Caco-2 (cell line): ENCODE measurements at regions not wholly inside any gene's neighbourhood (a gene's known extent, or its start where the extent isn't known, plus 50 kb on each side); places are given as distances from the start of the nearest gene placed in this dataset.

Source experiments
- BruUV-seq: library from RNA; stranded (reverse); fragments of 400-500 nt; replicated peaks from 2 replicates; lab custom pipeline; 2021; lab: Mats Ljungman, UMichigan
- CTCF ChIA-PET: fragments of 300-600 bp; sonication (Branson Sonifier 250); formaldehyde crosslinking; loops from one replicate; lab custom pipeline; 2022; ENCODE audit warnings: antibody characterized with exemption; lab: Charles Lee
- POLR2A ChIA-PET: fragments of 300-600 bp; sonication (Branson Sonifier 250); formaldehyde crosslinking; loops from one replicate; lab custom pipeline; 2022; ENCODE audit warnings: antibody characterized with exemption; lab: Charles Lee
- DNase-seq, 2 experiments: peaks; one replicate each; pipeline versions ENCODE4 v3.0.0 to v3.0.0-alpha.2; 2020 to 2022
- H3K27me3 ChIP-seq: replicated peaks from 2 replicates; pipeline ENCODE4 v1.6.0; 2011; ENCODE audit warnings: low read length; ENCODE audit not compliant: control insufficient read depth, insufficient read depth
- H3K36me3 ChIP-seq: 2 replicates; pipeline ENCODE4 v1.5.1; 2011; ENCODE audit warnings: low read length; ENCODE audit not compliant: control insufficient read depth, insufficient read depth
- H3K4me1 ChIP-seq: fragments of 250-450 bp; sonication (Bioruptor Pico); 2 replicates; pipeline ENCODE4 v1.5.1; 2020; ENCODE audit warnings: mild to moderate bottlenecking
- H3K4me3 ChIP-seq: 2 replicates; pipeline ENCODE4 v1.5.1; 2011; ENCODE audit warnings: low read depth, mild to moderate bottlenecking, control low read depth, low read length
- H3K9me3 ChIP-seq: fragments of 250-450 bp; sonication (Bioruptor Pico); 2 replicates; pipeline ENCODE4 v1.5.1; 2020; ENCODE audit warnings: mild to moderate bottlenecking, moderate library complexity
- H3K27ac Mint-ChIP-seq: one replicate; pipeline ENCODE4 v1.8.0; 2022; ENCODE audit warnings: mixed read lengths; ENCODE audit not compliant: unreplicated experiment
- H3K27me3 Mint-ChIP-seq: one replicate; pipeline ENCODE4 v1.8.0; 2022; ENCODE audit warnings: mixed read lengths; ENCODE audit not compliant: insufficient read depth, unreplicated experiment
- H3K36me3 Mint-ChIP-seq: one replicate; pipeline ENCODE4 v1.8.0; 2022; ENCODE audit warnings: mild to moderate bottlenecking, mixed read lengths; ENCODE audit not compliant: insufficient read depth, unreplicated experiment
- H3K4me1 Mint-ChIP-seq: one replicate; pipeline ENCODE4 v1.8.0; 2022; ENCODE audit warnings: low read depth, mixed read lengths; ENCODE audit not compliant: unreplicated experiment
- H3K4me3 Mint-ChIP-seq: one replicate; pipeline ENCODE4 v1.8.0; 2022; ENCODE audit warnings: mild to moderate bottlenecking, moderate library complexity, mixed read lengths; ENCODE audit not compliant: unreplicated experiment
- H3K9me3 Mint-ChIP-seq: one replicate; pipeline ENCODE4 v1.8.0; 2022; ENCODE audit warnings: mixed read lengths; ENCODE audit not compliant: unreplicated experiment
- intact Hi-C: fragments of 100-400 bp; cut with micrococcal nuclease; formaldehyde crosslinking; loops from one replicate; pipeline ENCODE4 v1.10.0; 2022; ENCODE audit not compliant: unreplicated experiment
- TF ChIP-seq, protein P1 (sequence below), 2 experiments: fragments of 200-600 bp in 1 of 2; IDR thresholded peaks; 1 replicate in 1 of 2; 2 replicates in 1 of 2; pipeline versions ENCODE4 v1.5.1 to v1.8.0; 2011 to 2022; ENCODE audit warnings: antibody characterized with exemption in 1 of 2, control low read depth in 1 of 2, inconsistent platforms in 1 of 2, low read depth in 1 of 2, low read length in 1 of 2, mild to moderate bottlenecking in 1 of 2, moderate library complexity in 1 of 2; ENCODE audit not compliant: insufficient read depth in 1 of 2, severe bottlenecking in 1 of 2, unreplicated experiment in 1 of 2

DNA sequence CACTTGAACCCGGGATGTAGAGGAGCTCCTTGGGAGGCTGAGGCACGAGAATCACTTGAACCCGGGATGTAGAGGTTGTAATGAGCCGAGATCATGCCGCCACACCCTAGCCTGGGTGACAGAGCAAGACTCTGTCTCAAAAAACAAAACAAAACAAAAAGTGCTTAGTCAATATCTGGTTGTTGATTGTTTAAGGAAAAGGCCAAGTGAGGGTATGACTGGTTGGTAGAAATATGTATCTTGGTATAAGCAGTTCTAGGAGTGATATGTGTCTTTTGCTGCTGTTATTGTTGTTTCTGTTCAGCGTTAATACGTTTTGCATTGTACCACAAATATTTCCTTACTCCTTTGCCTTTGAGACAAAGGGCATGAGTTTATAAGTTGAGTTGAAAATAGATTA is 210.7 kb upstream of the DMRT1 start:
- H3K4me3 Mint-ChIP-seq, result no peak overlapping the region
- Histone ChIP-seq H3K4me3 (no peak overlapping the region), H3K4me1 (no peaks in the 10 kb centered on the region), H3K27me3 (no peaks in the 10 kb centered on the region), H3K9me3 (no peaks in the 10 kb centered on the region; the same call in 1 of the 2 replicates), H3K36me3 (no peaks in the 10 kb centered on the region; the same call in 1 of the 2 replicates)
- no peaks in the 10 kb centered on the region for H3K27me3 Mint-ChIP-seq
- peaks cover 11% of the 10 kb centered on the region for H3K4me1 Mint-ChIP-seq
- peaks cover 18% of the 10 kb centered on the region for H3K36me3 Mint-ChIP-seq
- intact Hi-C loops, result no loop called here
- no peak for DNase-seq
- no TSS peak for BruUV-seq
- TF ChIP-seq, protein P1, sequence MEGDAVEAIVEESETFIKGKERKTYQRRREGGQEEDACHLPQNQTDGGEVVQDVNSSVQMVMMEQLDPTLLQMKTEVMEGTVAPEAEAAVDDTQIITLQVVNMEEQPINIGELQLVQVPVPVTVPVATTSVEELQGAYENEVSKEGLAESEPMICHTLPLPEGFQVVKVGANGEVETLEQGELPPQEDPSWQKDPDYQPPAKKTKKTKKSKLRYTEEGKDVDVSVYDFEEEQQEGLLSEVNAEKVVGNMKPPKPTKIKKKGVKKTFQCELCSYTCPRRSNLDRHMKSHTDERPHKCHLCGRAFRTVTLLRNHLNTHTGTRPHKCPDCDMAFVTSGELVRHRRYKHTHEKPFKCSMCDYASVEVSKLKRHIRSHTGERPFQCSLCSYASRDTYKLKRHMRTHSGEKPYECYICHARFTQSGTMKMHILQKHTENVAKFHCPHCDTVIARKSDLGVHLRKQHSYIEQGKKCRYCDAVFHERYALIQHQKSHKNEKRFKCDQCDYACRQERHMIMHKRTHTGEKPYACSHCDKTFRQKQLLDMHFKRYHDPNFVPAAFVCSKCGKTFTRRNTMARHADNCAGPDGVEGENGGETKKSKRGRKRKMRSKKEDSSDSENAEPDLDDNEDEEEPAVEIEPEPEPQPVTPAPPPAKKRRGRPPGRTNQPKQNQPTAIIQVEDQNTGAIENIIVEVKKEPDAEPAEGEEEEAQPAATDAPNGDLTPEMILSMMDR (IDR thresholded peaks at IDR 0.05; ENCODE audit: insufficient read depth in 1 of 2, low read depth in 1 of 2, low read length in 1 of 2, severe bottlenecking in 1 of 2, unreplicated experiment in 1 of 2), result no peak
- no peaks in the 10 kb centered on the region for H3K9me3 Mint-ChIP-seq
- H3K27ac Mint-ChIP-seq, result no peak overlapping the region
- POLR2A ChIA-PET, result no interaction called here
- CTCF ChIA-PET, result no interaction called here

GRCh38 chr9:631596-631995 is 209.9 kb upstream of the DMRT1 start:
- no peak for DNase-seq
- CTCF ChIA-PET, result interaction anchor here (0.6 kb wide), 1 partner anchor 42 kb away, joined by 3 read pairs; no protein-coding TSS in a partner anchor
- Mint-ChIP-seq H3K4me1 (peaks cover 11% of the 10 kb centered on the region), H3K27me3 (no peaks in the 10 kb centered on the region), H3K9me3 (no peaks in the 10 kb centered on the region), H3K27ac (no peak overlapping the region), H3K4me3 (no peak overlapping the region), H3K36me3 (peaks cover 18% of the 10 kb centered on the region)
- H3K4me3 ChIP-seq, result no peak overlapping the region
- intact Hi-C loops, result no loop called here
- H3K9me3 ChIP-seq, result no peaks in the 10 kb centered on the region; the same call in 1 of the 2 replicates
- TF ChIP-seq, protein P1 (IDR thresholded peaks at IDR 0.05; ENCODE audit: insufficient read depth in 1 of 2, low read depth in 1 of 2, low read length in 1 of 2, severe bottlenecking in 1 of 2, unreplicated experiment in 1 of 2), result no peak
- no TSS peak for BruUV-seq
- H3K36me3 ChIP-seq, result no peaks in the 10 kb centered on the region; the same call in 1 of the 2 replicates
- H3K27me3 ChIP-seq, result no peaks in the 10 kb centered on the region
- no peaks in the 10 kb centered on the region for H3K4me1 ChIP-seq
- POLR2A ChIA-PET, result no interaction called here

DNA sequence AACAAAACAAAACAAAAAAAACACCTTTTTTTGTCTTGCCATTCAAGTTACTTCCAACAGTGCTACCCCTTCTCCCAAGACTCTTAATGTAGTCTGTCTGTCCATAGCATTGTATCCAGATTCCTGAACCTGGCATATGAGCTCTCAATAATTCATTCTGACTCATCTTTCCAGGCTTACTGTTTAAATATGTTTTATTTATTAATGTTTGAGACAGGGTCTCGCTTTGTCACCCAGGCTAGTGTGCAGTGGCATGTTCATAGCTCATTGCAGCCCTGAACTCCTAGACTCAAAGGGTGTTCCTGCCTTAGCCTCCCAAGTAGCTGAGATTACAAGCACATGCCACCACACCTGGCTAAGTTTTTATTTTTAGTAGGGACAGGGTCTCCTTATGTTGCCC is 208.0 kb upstream of the DMRT1 start:
- DNase-seq, result no peak
- POLR2A ChIA-PET, result no interaction called here
- peaks cover 11% of the 10 kb centered on the region for H3K4me1 Mint-ChIP-seq
- no TSS peak for BruUV-seq
- H3K9me3 Mint-ChIP-seq, result no peaks in the 10 kb centered on the region
- H3K36me3 Mint-ChIP-seq, result peaks cover 24% of the 10 kb centered on the region
- intact Hi-C loops, result no loop called here
- no peaks in the 10 kb centered on the region; the same call in 1 of the 2 replicates for H3K9me3 ChIP-seq
- no peaks in the 10 kb centered on the region; the same call in 1 of the 2 replicates for H3K36me3 ChIP-seq
- H3K27me3 Mint-ChIP-seq, result no peaks in the 10 kb centered on the region
- no peak overlapping the region for H3K27ac Mint-ChIP-seq
- TF ChIP-seq, protein P1 (IDR thresholded peaks at IDR 0.05; ENCODE audit: insufficient read depth in 1 of 2, low read depth in 1 of 2, low read length in 1 of 2, severe bottlenecking in 1 of 2, unreplicated experiment in 1 of 2), result no peak
- H3K4me3 Mint-ChIP-seq, result no peak overlapping the region
- H3K27me3 ChIP-seq, result no peaks in the 10 kb centered on the region
- no peaks in the 10 kb centered on the region for H3K4me1 ChIP-seq
- H3K4me3 ChIP-seq, result no peak overlapping the region
- CTCF ChIA-PET, result no interaction called here
